GM19438 (cell line): ENCODE measurements at regions not wholly inside any gene's neighbourhood (a gene's known extent, or its start where the extent isn't known, plus 50 kb on each side); places are given as distances from the start of the nearest gene placed in this dataset.

Source experiments
- ATAC-seq: cut with Tn5 transposase; IDR thresholded peaks from one replicate; pipeline ENCODE4 v1.9.1; 2021; ENCODE audit warnings: low read depth; ENCODE audit not compliant: unreplicated experiment

GRCh38 chr6:170122651-170123050 is 168.2 kb downstream of the DLL1 start:
- no peak for ATAC-seq

GRCh38 chr6:170117111-170117972 is 173.5 kb downstream of the DLL1 start:
- ATAC-seq = no peak

GRCh38 chr6:170116636-170117035 is 174.2 kb downstream of the DLL1 start:
- ATAC-seq = no peak

- ATAC-seq = no peak
Observed at GRCh38 chr6:170114956-170115855, 175.7 kb downstream of the DLL1 start.

GRCh38 chr6:170114187-170114945 is 176.5 kb downstream of the DLL1 start:
- ATAC-seq = no peak

- no peak for ATAC-seq
Observed at GRCh38 chr6:170113141-170113540, 177.7 kb downstream of the DLL1 start.

- no peak for ATAC-seq
Observed at GRCh38 chr6:170112583-170112860, 178.4 kb downstream of the DLL1 start.

- ATAC-seq = no peak
Observed at GRCh38 chr6:170111816-170112582, 178.9 kb downstream of the DLL1 start.

- no peak for ATAC-seq
Observed at GRCh38 chr6:170111141-170111664, 179.7 kb downstream of the DLL1 start.

- ATAC-seq = no peak
Observed at GRCh38 chr6:170110201-170111140, 180.4 kb downstream of the DLL1 start.

- ATAC-seq = no peak
Observed at GRCh38 chr6:170108890-170109587, 181.8 kb downstream of the DLL1 start.

GRCh38 chr6:170108456-170108855 is 182.4 kb downstream of the DLL1 start:
- ATAC-seq = no peak

GRCh38 chr6:170107606-170108222 is 183.2 kb downstream of the DLL1 start:
- no peak for ATAC-seq

- no peak for ATAC-seq
Observed at GRCh38 chr6:170106906-170107525, 183.9 kb downstream of the DLL1 start.

- no peak for ATAC-seq
Observed at GRCh38 chr6:170102582-170103481, 188.0 kb downstream of the DLL1 start.

GRCh38 chr6:170102038-170102437 is 188.8 kb downstream of the DLL1 start:
- no peak for ATAC-seq
